HEK293 (cell line): ENCODE measurements at regions not wholly inside any gene's neighbourhood (a gene's known extent, or its start where the extent isn't known, plus 50 kb on each side); places are given as distances from the start of the nearest gene placed in this dataset.

Source experiments
- REPIN1 ChIP-seq: fragments of 450-650 bp; formaldehyde crosslinking; IDR thresholded peaks from 2 replicates; pipeline ENCODE4 v1.5.1; 2017; ENCODE audit warnings: missing biosample characterization, missing genetic modification characterization, low read depth
- SP2 ChIP-seq: fragments of 450-650 bp; formaldehyde crosslinking; IDR thresholded peaks from 2 replicates; pipeline ENCODE4 v1.5.1; 2016; ENCODE audit warnings: missing biosample characterization, missing genetic modification characterization
- YY2 ChIP-seq: fragments of 450-650 bp; formaldehyde crosslinking; IDR thresholded peaks from 2 replicates; pipeline ENCODE4 v1.5.1; 2016; ENCODE audit warnings: missing biosample characterization, missing genetic modification characterization
- ZNF10 ChIP-seq: fragments of 450-650 bp; formaldehyde crosslinking; IDR thresholded peaks from 2 replicates; pipeline ENCODE4 v1.5.1; 2017; ENCODE audit warnings: missing biosample characterization, missing genetic modification characterization
- ZNF121 ChIP-seq: fragments of 450-650 bp; formaldehyde crosslinking; IDR thresholded peaks from 2 replicates; pipeline ENCODE4 v1.5.1; 2016; ENCODE audit warnings: missing biosample characterization, missing genetic modification characterization
- ZNF510 ChIP-seq: fragments of 450-650 bp; formaldehyde crosslinking; IDR thresholded peaks from 2 replicates; pipeline ENCODE4 v1.5.1; 2018; ENCODE audit warnings: mild to moderate bottlenecking, missing genetic modification characterization, missing biosample characterization; ENCODE audit not compliant: insufficient replicate concordance
- ZNF529 ChIP-seq: fragments of 450-650 bp; formaldehyde crosslinking; IDR thresholded peaks from 2 replicates; pipeline ENCODE4 v1.5.1; 2017; ENCODE audit warnings: missing genetic modification characterization, missing biosample characterization; ENCODE audit not compliant: insufficient replicate concordance
- ZNF626 ChIP-seq: fragments of 450-650 bp; sonication (Bioruptor Pico); formaldehyde crosslinking; IDR thresholded peaks from 2 replicates; pipeline ENCODE4 v1.5.1; 2018; ENCODE audit warnings: missing biosample characterization, missing genetic modification characterization, inconsistent platforms
- ZNF792 ChIP-seq: fragments of 450-650 bp; formaldehyde crosslinking; IDR thresholded peaks from 2 replicates; pipeline ENCODE4 v1.5.1; 2016; ENCODE audit warnings: missing biosample characterization, missing genetic modification characterization
- ZSCAN30 ChIP-seq: fragments of 450-650 bp; IDR thresholded peaks from 2 replicates; pipeline ENCODE4 v1.5.1; 2018; ENCODE audit warnings: missing biosample characterization, mild to moderate bottlenecking, missing genetic modification characterization, moderate library complexity
- TF ChIP-seq, protein P1 (sequence below): fragments of 450-650 bp; formaldehyde crosslinking; IDR thresholded peaks from 2 replicates; pipeline ENCODE4 v1.5.1; 2016; ENCODE audit warnings: missing biosample characterization, missing genetic modification characterization
- TF ChIP-seq, protein P2 (sequence below): fragments of 450-650 bp; formaldehyde crosslinking; IDR thresholded peaks from 2 replicates; pipeline ENCODE4 v1.5.1; 2017; ENCODE audit warnings: missing biosample characterization, missing genetic modification characterization
- TF ChIP-seq, protein P3 (sequence below): fragments of 450-650 bp; formaldehyde crosslinking; IDR thresholded peaks from 2 replicates; pipeline ENCODE4 v1.5.1; 2016; ENCODE audit warnings: missing biosample characterization, missing genetic modification characterization, low read depth

DNA sequence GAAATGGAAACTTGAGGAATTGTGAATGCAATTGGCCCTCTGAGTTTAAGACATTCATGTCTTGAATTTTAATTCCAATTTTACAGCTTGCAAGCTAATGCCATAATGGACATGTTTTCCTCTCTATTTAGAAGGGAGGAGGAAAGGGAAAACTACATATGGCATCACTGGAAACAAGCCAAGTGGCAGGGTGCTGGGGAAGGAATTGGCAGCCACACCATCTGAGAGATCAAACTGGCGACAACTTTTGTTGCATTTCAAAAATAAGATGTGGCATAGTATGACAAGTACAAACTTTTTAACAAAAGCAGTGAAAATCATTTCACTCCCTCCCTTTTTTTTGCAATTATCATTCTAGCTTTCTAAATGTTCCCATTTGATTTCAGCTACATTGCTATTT lies 615.6 kb downstream of the CENPC start:
- TF ChIP-seq ZNF121 (tag by site-specific recombination) (no peak), YY2 (tag by site-specific recombination) (no peak), ZNF792 (no peak), SP2 (no peak), REPIN1 (no peak), ZNF626 (tag by site-specific recombination) (no peak), ZNF10 (tag by site-specific recombination) (no peak), ZNF529 (tag by site-specific recombination) (no peak), ZNF510 (tag by site-specific recombination) (no peak), ZSCAN30 (tag by site-specific recombination) (no peak)
- TF ChIP-seq, protein P1, sequence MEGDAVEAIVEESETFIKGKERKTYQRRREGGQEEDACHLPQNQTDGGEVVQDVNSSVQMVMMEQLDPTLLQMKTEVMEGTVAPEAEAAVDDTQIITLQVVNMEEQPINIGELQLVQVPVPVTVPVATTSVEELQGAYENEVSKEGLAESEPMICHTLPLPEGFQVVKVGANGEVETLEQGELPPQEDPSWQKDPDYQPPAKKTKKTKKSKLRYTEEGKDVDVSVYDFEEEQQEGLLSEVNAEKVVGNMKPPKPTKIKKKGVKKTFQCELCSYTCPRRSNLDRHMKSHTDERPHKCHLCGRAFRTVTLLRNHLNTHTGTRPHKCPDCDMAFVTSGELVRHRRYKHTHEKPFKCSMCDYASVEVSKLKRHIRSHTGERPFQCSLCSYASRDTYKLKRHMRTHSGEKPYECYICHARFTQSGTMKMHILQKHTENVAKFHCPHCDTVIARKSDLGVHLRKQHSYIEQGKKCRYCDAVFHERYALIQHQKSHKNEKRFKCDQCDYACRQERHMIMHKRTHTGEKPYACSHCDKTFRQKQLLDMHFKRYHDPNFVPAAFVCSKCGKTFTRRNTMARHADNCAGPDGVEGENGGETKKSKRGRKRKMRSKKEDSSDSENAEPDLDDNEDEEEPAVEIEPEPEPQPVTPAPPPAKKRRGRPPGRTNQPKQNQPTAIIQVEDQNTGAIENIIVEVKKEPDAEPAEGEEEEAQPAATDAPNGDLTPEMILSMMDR = no peak
- TF ChIP-seq, protein P2, sequence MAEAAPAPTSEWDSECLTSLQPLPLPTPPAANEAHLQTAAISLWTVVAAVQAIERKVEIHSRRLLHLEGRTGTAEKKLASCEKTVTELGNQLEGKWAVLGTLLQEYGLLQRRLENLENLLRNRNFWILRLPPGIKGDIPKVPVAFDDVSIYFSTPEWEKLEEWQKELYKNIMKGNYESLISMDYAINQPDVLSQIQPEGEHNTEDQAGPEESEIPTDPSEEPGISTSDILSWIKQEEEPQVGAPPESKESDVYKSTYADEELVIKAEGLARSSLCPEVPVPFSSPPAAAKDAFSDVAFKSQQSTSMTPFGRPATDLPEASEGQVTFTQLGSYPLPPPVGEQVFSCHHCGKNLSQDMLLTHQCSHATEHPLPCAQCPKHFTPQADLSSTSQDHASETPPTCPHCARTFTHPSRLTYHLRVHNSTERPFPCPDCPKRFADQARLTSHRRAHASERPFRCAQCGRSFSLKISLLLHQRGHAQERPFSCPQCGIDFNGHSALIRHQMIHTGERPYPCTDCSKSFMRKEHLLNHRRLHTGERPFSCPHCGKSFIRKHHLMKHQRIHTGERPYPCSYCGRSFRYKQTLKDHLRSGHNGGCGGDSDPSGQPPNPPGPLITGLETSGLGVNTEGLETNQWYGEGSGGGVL (tag by site-specific recombination) = no peak
- TF ChIP-seq, protein P3, sequence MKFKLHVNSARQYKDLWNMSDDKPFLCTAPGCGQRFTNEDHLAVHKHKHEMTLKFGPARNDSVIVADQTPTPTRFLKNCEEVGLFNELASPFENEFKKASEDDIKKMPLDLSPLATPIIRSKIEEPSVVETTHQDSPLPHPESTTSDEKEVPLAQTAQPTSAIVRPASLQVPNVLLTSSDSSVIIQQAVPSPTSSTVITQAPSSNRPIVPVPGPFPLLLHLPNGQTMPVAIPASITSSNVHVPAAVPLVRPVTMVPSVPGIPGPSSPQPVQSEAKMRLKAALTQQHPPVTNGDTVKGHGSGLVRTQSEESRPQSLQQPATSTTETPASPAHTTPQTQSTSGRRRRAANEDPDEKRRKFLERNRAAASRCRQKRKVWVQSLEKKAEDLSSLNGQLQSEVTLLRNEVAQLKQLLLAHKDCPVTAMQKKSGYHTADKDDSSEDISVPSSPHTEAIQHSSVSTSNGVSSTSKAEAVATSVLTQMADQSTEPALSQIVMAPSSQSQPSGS (tag by site-specific recombination) = no peak
